Ureter (tissue), 1 donor: ENCODE measurements at regions not wholly inside any gene's neighbourhood (a gene's known extent, or its start where the extent isn't known, plus 50 kb on each side); places are given as distances from the start of the nearest gene placed in this dataset.
"Not testable (repeated sequence)": the region's sequence is repeated elsewhere in the genome, so short reads cannot be mapped to it uniquely, and the experiment has no call there.

ENCODE experiments used
- DNase-seq: peaks from one replicate; pipeline ENCODE4 v3.0.0-alpha.2; 2020; ENCODE audit warnings: low spot score
- donor health status: DM: yes; HTN: yes; CAD: no.

- no peak for DNase-seq
Observed at GRCh38 chr21:18715606-18716005, 312.0 kb upstream of the TMPRSS15 start.

- no peak for DNase-seq
Observed at GRCh38 chr21:18716578-18717138, 313.1 kb upstream of the TMPRSS15 start.

- no peak for DNase-seq
Observed at GRCh38 chr21:18722193-18722592, 318.6 kb upstream of the TMPRSS15 start.

GRCh38 chr21:18723171-18723570 lies 319.6 kb upstream of the TMPRSS15 start:
- DNase-seq, result no peak

- DNase-seq, result no peak
Observed at GRCh38 chr21:18725653-18726052, 322.1 kb upstream of the TMPRSS15 start.

- no peak for DNase-seq
Observed at GRCh38 chr21:18741954-18742353, 338.4 kb upstream of the TMPRSS15 start.

GRCh38 chr21:18743531-18743930 lies 339.9 kb upstream of the TMPRSS15 start:
- DNase-seq, result no peak

- DNase-seq, result no peak
Observed at GRCh38 chr21:18744840-18745239, 341.3 kb upstream of the TMPRSS15 start.

GRCh38 chr21:18752894-18753293 lies 349.3 kb upstream of the TMPRSS15 start:
- not testable (repeated sequence) for DNase-seq

- DNase-seq, result not testable (repeated sequence)
Observed at GRCh38 chr21:18756272-18756671, 352.7 kb upstream of the TMPRSS15 start.

GRCh38 chr21:18759267-18759666 lies 355.7 kb upstream of the TMPRSS15 start:
- DNase-seq, result no peak

GRCh38 chr21:18759751-18760161 lies 356.2 kb upstream of the TMPRSS15 start:
- no peak for DNase-seq

GRCh38 chr21:18760247-18760646 lies 356.7 kb upstream of the TMPRSS15 start:
- no peak for DNase-seq

GRCh38 chr21:18764720-18765119 lies 361.1 kb upstream of the TMPRSS15 start:
- DNase-seq, result no peak

GRCh38 chr21:18769599-18769998 lies 366.0 kb upstream of the TMPRSS15 start:
- no peak for DNase-seq

- DNase-seq, result no peak
Observed at GRCh38 chr21:18771845-18772380, 368.3 kb upstream of the TMPRSS15 start.

- no peak for DNase-seq
Observed at GRCh38 chr21:18772404-18772803, 368.8 kb upstream of the TMPRSS15 start.

GRCh38 chr21:18772897-18773296 lies 369.3 kb upstream of the TMPRSS15 start:
- no peak for DNase-seq

GRCh38 chr21:18776936-18777335 lies 373.4 kb upstream of the TMPRSS15 start:
- DNase-seq, result no peak

- no peak for DNase-seq
Observed at GRCh38 chr21:18782721-18783120, 379.1 kb upstream of the TMPRSS15 start.

GRCh38 chr21:18801468-18801867 lies 397.9 kb upstream of the TMPRSS15 start:
- no peak for DNase-seq

- DNase-seq, result no peak
Observed at GRCh38 chr21:18803624-18804023, 400.0 kb upstream of the TMPRSS15 start.

GRCh38 chr21:18810136-18810535 lies 406.6 kb upstream of the TMPRSS15 start:
- no peak for DNase-seq

- DNase-seq, result no peak
Observed at GRCh38 chr21:18812308-18812707, 408.7 kb upstream of the TMPRSS15 start.
